Astrocyte of the cerebellum (primary cell): ENCODE measurements at regions not wholly inside any gene's neighbourhood (a gene's known extent, or its start where the extent isn't known, plus 50 kb on each side); places are given as distances from the start of the nearest gene placed in this dataset.

Source experiments
- DNase-seq: peaks from one replicate; pipeline ENCODE4 v3.0.0-alpha.2; 2011; ENCODE audit warnings: low read depth
- H3K4me3 ChIP-seq: 2 replicates; pipeline ENCODE4 v1.5.1; 2011; ENCODE audit warnings: mild to moderate bottlenecking, low read depth, low read length, moderate library complexity
- CTCF ChIP-seq: IDR thresholded peaks from 2 replicates; pipeline ENCODE4 v1.5.1; 2012; ENCODE audit warnings: low read length, low read depth, moderate library complexity, mild to moderate bottlenecking; ENCODE audit errors: missing control alignments
- in situ Hi-C: cut with HindIII; loops from 2 replicates; pipeline ENCODE4 v1.10.0; 2017; ENCODE audit warnings: low sequenced_read_pairs

- no peak for TF ChIP-seq CTCF
- no peak for DNase-seq
- H3K4me3 ChIP-seq = no peak overlapping the region
- in situ Hi-C loops = no loop called here
Measured at GRCh38 chr9:135204177-135204576, 116.7 kb downstream of the OLFM1 start.

- no peak for TF ChIP-seq CTCF
- DNase-seq = no peak
- H3K4me3 ChIP-seq = no peak overlapping the region
- in situ Hi-C loops = no loop called here
Measured at GRCh38 chr9:135209136-135209535, 121.7 kb downstream of the OLFM1 start.

GRCh38 chr9:135209852-135210251 lies 122.4 kb downstream of the OLFM1 start:
- no peak overlapping the region for H3K4me3 ChIP-seq
- no peak for DNase-seq
- in situ Hi-C loops = no loop called here
- TF ChIP-seq CTCF = no peak

GRCh38 chr9:135210676-135211523 lies 123.4 kb downstream of the OLFM1 start:
- in situ Hi-C loops = no loop called here
- TF ChIP-seq CTCF = no peak
- no peak overlapping the region for H3K4me3 ChIP-seq
- DNase-seq = no peak

- in situ Hi-C loops = no loop called here
- DNase-seq = no peak
- TF ChIP-seq CTCF = no peak
Measured at GRCh38 chr9:135211524-135211890, 124.0 kb downstream of the OLFM1 start.

GRCh38 chr9:135212961-135213360 lies 125.5 kb downstream of the OLFM1 start:
- in situ Hi-C loops = no loop called here
- no peak for TF ChIP-seq CTCF

More at GRCh38 chr9:135211524-135211890, 124.0 kb downstream of the OLFM1 start:
- H3K4me3 ChIP-seq = no peak overlapping the region

More at GRCh38 chr9:135212961-135213360, 125.5 kb downstream of the OLFM1 start:
- DNase-seq = no peak
- H3K4me3 ChIP-seq = no peak overlapping the region
